Thymus (tissue), 11 donors: ENCODE measurements at regions not wholly inside any gene's neighbourhood (a gene's known extent, or its start where the extent isn't known, plus 50 kb on each side); places are given as distances from the start of the nearest gene placed in this dataset.

ENCODE experiments used
- DNase-seq, 9 donors: peaks; one replicate each; pipeline ENCODE4 v3.0.0-alpha.2; 2013; ENCODE audit warnings: low spot score in 9 of 9, low read depth in 6 of 9, missing footprints in 1 of 9
- H3K27ac ChIP-seq, 2 donors: one replicate each; pipeline ENCODE4 v1.5.1; 2013; ENCODE audit warnings: control low read depth in 1 of 2, low read depth in 1 of 2, low read length in 1 of 2, mild to moderate bottlenecking in 1 of 2, moderate library complexity in 1 of 2
- H3K27me3 ChIP-seq, 2 donors: one replicate each; pipeline ENCODE4 v1.5.1; 2013; ENCODE audit warnings: low read length in 1 of 2; ENCODE audit not compliant: control insufficient read depth in 2 of 2, insufficient read depth in 1 of 2
- H3K36me3 ChIP-seq, 2 donors: one replicate each; pipeline ENCODE4 v1.5.1; 2013; ENCODE audit warnings: low read length in 1 of 2, mild to moderate bottlenecking in 1 of 2, moderate library complexity in 1 of 2; ENCODE audit not compliant: control insufficient read depth in 2 of 2, insufficient read depth in 2 of 2
- H3K4me1 ChIP-seq, 2 donors: one replicate each; pipeline ENCODE4 v1.5.1; 2013; ENCODE audit warnings: low read length in 2 of 2; ENCODE audit not compliant: control insufficient read depth in 2 of 2, insufficient read depth in 2 of 2
- H3K4me3 ChIP-seq, 2 donors: one replicate each; pipeline ENCODE4 v1.5.1; 2013; ENCODE audit warnings: low read length in 2 of 2, control low read depth in 1 of 2, mild to moderate bottlenecking in 1 of 2
- H3K9me3 ChIP-seq, 2 donors: one replicate each; pipeline ENCODE4 v1.5.1; 2013; ENCODE audit warnings: low read length in 1 of 2, mild to moderate bottlenecking in 1 of 2; ENCODE audit not compliant: control insufficient read depth in 2 of 2, insufficient read depth in 1 of 2
- WGBS: extraction: QIAGEN DNeasy Blood & Tissue Kit; methylation state at CpG from one replicate; pipeline ENCODE4 v1.1.7; 2013; 5-methylcytosine and 5-hydroxymethylcytosine counted together
- donor health status: healthy.

GRCh38 chr2:150192701-150193100, 294.8 kb downstream of the RND3 start:
- Histone ChIP-seq H3K4me1 (no peaks in the 10 kb centered on the region), H3K36me3 (no peaks in the 10 kb centered on the region), H3K9me3 (peaks cover 0 to 8% of the 10 kb centered on the region in 2 donors), H3K4me3 (no peak overlapping the region), H3K27ac (no peak overlapping the region), H3K27me3 (no peaks in the 10 kb centered on the region)
- no peak for DNase-seq
- 96% methylated on average over 6 of the region's 6 CpGs for WGBS

DNA sequence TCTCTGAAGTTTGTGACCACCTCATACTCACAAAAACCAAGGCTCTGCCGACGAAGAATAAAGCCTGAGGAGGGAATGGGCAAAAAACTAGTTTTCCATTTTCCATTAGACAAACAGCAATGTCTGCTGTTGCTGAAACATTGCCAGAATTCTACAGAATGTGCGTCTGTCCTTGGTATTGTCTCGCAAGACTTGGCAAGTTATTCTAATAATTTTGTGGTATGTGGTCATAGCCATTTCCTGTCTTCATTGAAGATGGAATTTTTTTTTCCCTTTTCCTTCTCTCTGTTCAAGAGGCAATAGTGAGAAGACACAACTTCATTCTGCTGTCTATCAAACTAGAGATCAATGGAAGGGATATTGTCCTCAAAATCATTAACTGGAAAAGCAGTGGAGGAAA, 296.1 kb downstream of the RND3 start:
- peaks cover 0 to 8% of the 10 kb centered on the region in 2 donors for H3K9me3 ChIP-seq
- H3K4me1 ChIP-seq = no peaks in the 10 kb centered on the region
- H3K36me3 ChIP-seq = no peaks in the 10 kb centered on the region
- no peak overlapping the region for H3K27ac ChIP-seq
- DNase-seq = no peak
- WGBS = 82% methylated on average over 4 of the region's 4 CpGs
- H3K4me3 ChIP-seq = no peak overlapping the region
- no peaks in the 10 kb centered on the region for H3K27me3 ChIP-seq

DNA sequence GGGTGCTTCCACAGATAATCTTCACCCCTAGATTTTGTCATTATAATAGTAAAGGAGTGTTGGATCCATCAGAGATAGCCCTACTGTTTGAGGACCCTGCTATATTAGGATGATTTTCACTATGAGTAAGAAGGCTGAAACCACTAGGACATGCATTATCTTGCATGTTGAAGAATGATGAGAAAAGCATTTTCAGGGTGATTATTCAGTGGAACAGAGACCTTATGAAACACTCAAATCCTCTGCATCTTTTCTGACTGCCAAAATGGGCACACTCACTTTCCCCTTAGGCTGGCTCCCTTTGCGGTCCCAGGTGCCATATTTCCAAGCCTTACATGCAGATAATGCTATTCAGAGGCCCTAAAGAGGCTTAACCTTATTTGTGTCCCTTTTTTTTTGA, 296.9 kb downstream of the RND3 start:
- H3K27ac ChIP-seq = no peak overlapping the region
- H3K27me3 ChIP-seq = no peaks in the 10 kb centered on the region
- WGBS = 90% methylated on average over 1 of the region's 1 CpG
- H3K4me1 ChIP-seq = no peaks in the 10 kb centered on the region
- no peaks in the 10 kb centered on the region for H3K36me3 ChIP-seq
- H3K9me3 ChIP-seq = peaks cover 0 to 8% of the 10 kb centered on the region in 2 donors
- H3K4me3 ChIP-seq = no peak overlapping the region
- no peak for DNase-seq

GRCh38 chr2:150188800-150189199, 298.7 kb downstream of the RND3 start:
- 76% methylated on average over 2 of the region's 2 CpGs for WGBS
- no peak overlapping the region for H3K27ac ChIP-seq
- H3K27me3 ChIP-seq = no peaks in the 10 kb centered on the region
- no peaks in the 10 kb centered on the region for H3K36me3 ChIP-seq
- no peak overlapping the region for H3K4me3 ChIP-seq
- no peaks in the 10 kb centered on the region for H3K4me1 ChIP-seq
- H3K9me3 ChIP-seq = peaks cover 0 to 8% of the 10 kb centered on the region in 2 donors
- no peak for DNase-seq

GRCh38 chr2:150188177-150188576, 299.3 kb downstream of the RND3 start:
- Histone ChIP-seq H3K27me3 (no peaks in the 10 kb centered on the region), H3K27ac (no peak overlapping the region), H3K4me1 (no peaks in the 10 kb centered on the region), H3K36me3 (no peaks in the 10 kb centered on the region), H3K9me3 (peaks cover 0 to 12% of the 10 kb centered on the region in 2 donors), H3K4me3 (no peak overlapping the region)
- DNase-seq = no peak
- WGBS = 61% methylated on average over 4 of the region's 4 CpGs

GRCh38 chr2:150182566-150183235, 304.8 kb downstream of the RND3 start:
- H3K36me3 ChIP-seq = no peaks in the 10 kb centered on the region
- H3K4me3 ChIP-seq = no peak overlapping the region
- whole genome bisulfite sequencing = 71% methylated on average over 5 of the region's 5 CpGs
- H3K27me3 ChIP-seq = no peaks in the 10 kb centered on the region
- H3K27ac ChIP-seq = no peak overlapping the region
- DNase-seq = no peak
- no peaks in the 10 kb centered on the region for H3K4me1 ChIP-seq
- H3K9me3 ChIP-seq = peaks cover 0 to 8% of the 10 kb centered on the region in 2 donors

DNA sequence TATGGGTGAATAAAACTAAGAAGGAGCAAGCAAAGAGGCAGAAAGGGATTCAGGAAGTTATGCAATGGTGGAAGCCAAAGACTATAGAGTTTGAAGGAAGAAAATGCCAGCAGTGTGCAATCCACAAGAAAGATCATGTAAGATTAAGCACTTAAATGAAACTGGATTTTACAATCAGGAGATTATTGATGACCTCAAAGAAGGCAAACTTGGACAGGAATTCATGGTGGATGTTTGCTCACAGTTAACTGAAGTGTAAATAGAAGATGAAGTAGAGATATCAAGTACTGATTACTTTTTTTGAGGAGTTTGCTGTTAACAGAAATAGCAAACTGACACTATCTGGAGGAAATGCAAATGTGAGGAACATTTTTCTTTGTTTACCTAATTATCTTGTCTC, 308.9 kb downstream of the RND3 start:
- peaks cover 0 to 8% of the 10 kb centered on the region in 2 donors for H3K9me3 ChIP-seq
- no peaks in the 10 kb centered on the region for H3K36me3 ChIP-seq
- no peaks in the 10 kb centered on the region for H3K27me3 ChIP-seq
- H3K27ac ChIP-seq = no peak overlapping the region
- no peak for DNase-seq
- H3K4me1 ChIP-seq = no peaks in the 10 kb centered on the region
- no peak overlapping the region for H3K4me3 ChIP-seq

GRCh38 chr2:150174971-150175421, 312.5 kb downstream of the RND3 start:
- no peak overlapping the region for H3K4me3 ChIP-seq
- no peak for DNase-seq
- H3K4me1 ChIP-seq = no peaks in the 10 kb centered on the region
- no peak overlapping the region for H3K27ac ChIP-seq
- WGBS = 96% methylated on average over 1 of the region's 1 CpG
- H3K36me3 ChIP-seq = no peaks in the 10 kb centered on the region
- peaks cover 0 to 4% of the 10 kb centered on the region in 2 donors for H3K9me3 ChIP-seq
- H3K27me3 ChIP-seq = no peaks in the 10 kb centered on the region

GRCh38 chr2:150174056-150174805, 313.2 kb downstream of the RND3 start:
- peaks cover 0 to 4% of the 10 kb centered on the region in 2 donors for H3K9me3 ChIP-seq
- no peak overlapping the region for H3K27ac ChIP-seq
- 92% methylated on average over 2 of the region's 2 CpGs for WGBS
- H3K27me3 ChIP-seq = no peaks in the 10 kb centered on the region
- H3K36me3 ChIP-seq = no peaks in the 10 kb centered on the region
- no peak overlapping the region for H3K4me3 ChIP-seq
- DNase-seq = no peak
- H3K4me1 ChIP-seq = no peaks in the 10 kb centered on the region
